Karpas-422 (cell line): ENCODE measurements at regions not wholly inside any gene's neighbourhood (a gene's known extent, or its start where the extent isn't known, plus 50 kb on each side); places are given as distances from the start of the nearest gene placed in this dataset.

ENCODE experiments used
- DNase-seq: peaks from one replicate; pipeline ENCODE4 v3.0.0-alpha.2; 2015
- H2AFZ ChIP-seq: fragments of 200-600 bp; sonication (generic); 2 replicates; pipeline ENCODE4 v1.6.1; 2014; ENCODE audit warnings: antibody characterized with exemption, low read length, mixed read lengths
- H3K27ac ChIP-seq: fragments of 200-600 bp; sonication (generic); 2 replicates; pipeline ENCODE4 v1.5.1; 2014; ENCODE audit warnings: mild to moderate bottlenecking, low read length, moderate library complexity
- H3K27me3 ChIP-seq: fragments of 200-600 bp; sonication (generic); 2 replicates; pipeline ENCODE4 v1.6.1; 2014; ENCODE audit warnings: low read length, mixed read lengths
- H3K36me3 ChIP-seq: fragments of 200-600 bp; sonication (generic); 2 replicates; pipeline ENCODE4 v1.6.1; 2014; ENCODE audit warnings: low read length, mixed read lengths; ENCODE audit not compliant: insufficient read depth
- H3K4me1 ChIP-seq: fragments of 200-600 bp; sonication (generic); 2 replicates; pipeline ENCODE4 v1.6.1; 2014; ENCODE audit warnings: mild to moderate bottlenecking, low read length, mixed read lengths
- H3K4me2 ChIP-seq: fragments of 200-600 bp; sonication (generic); 2 replicates; pipeline ENCODE4 v1.6.1; 2014; ENCODE audit warnings: low read length, low read depth, mild to moderate bottlenecking; ENCODE audit not compliant: poor library complexity, severe bottlenecking
- H3K4me3 ChIP-seq: fragments of 200-600 bp; sonication (generic); 2 replicates; pipeline ENCODE4 v1.5.1; 2014; ENCODE audit warnings: mild to moderate bottlenecking, antibody characterized with exemption, low read length, mixed read lengths
- H3K79me2 ChIP-seq: fragments of 200-600 bp; sonication (generic); 2 replicates; pipeline ENCODE4 v1.6.1; 2014; ENCODE audit warnings: mild to moderate bottlenecking, low read length, mixed read lengths
- H3K9ac ChIP-seq: fragments of 200-600 bp; sonication (generic); 2 replicates; pipeline ENCODE4 v1.6.0; 2014; ENCODE audit warnings: low read length
- H3K9me2 ChIP-seq: fragments of 200-600 bp; sonication (generic), shearing (Covaris generic); replicated peaks from 2 replicates; pipeline ENCODE4 v1.6.0; 2014; ENCODE audit warnings: mild to moderate bottlenecking, low read length, moderate library complexity; ENCODE audit not compliant: insufficient read depth
- H3K9me3 ChIP-seq: fragments of 300-700, 200-600 bp; sonication (generic); 2 replicates; pipeline ENCODE4 v1.6.1; 2014; ENCODE audit warnings: low read length, mixed read lengths
- H4K20me1 ChIP-seq: fragments of 200-600 bp; sonication (generic); 2 replicates; pipeline ENCODE4 v1.6.1; 2014; ENCODE audit warnings: mild to moderate bottlenecking, antibody characterized with exemption, low read length, low read depth; ENCODE audit not compliant: insufficient read depth

DNA sequence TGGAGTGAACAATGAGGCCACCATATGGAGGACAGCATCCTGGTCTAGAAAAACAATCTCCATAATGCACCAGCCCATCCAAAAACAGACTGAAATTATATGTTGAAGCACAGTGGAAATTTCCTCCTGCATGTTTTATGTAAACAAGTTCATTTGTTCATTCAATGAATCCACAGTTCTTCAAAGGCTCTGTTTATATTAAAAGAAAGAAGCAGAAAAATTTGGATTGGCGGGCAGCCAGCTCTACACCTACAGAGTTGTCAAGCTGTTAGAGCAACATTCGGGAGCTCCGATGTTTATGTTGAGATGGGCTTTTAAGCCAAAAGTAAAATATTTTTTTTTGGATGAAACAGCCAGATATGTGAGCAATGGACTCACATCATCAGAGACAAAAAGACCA lies 395.3 kb upstream of the SULF2 start:
- Histone ChIP-seq H4K20me1 (no peaks in the 10 kb centered on the region), H3K79me2 (no peaks in the 10 kb centered on the region), H3K9me3 (no peaks in the 10 kb centered on the region), H3K4me1 (no peaks in the 10 kb centered on the region), H3K4me2 (no peak overlapping the region), H3K27ac (no peak overlapping the region), H2AFZ (no peak overlapping the region), H3K27me3 (no peaks in the 10 kb centered on the region), H3K36me3 (no peaks in the 10 kb centered on the region), H3K9me2 (no peaks in the 10 kb centered on the region), H3K4me3 (no peak overlapping the region), H3K9ac (no peak overlapping the region)
- DNase-seq, result no peak

DNA sequence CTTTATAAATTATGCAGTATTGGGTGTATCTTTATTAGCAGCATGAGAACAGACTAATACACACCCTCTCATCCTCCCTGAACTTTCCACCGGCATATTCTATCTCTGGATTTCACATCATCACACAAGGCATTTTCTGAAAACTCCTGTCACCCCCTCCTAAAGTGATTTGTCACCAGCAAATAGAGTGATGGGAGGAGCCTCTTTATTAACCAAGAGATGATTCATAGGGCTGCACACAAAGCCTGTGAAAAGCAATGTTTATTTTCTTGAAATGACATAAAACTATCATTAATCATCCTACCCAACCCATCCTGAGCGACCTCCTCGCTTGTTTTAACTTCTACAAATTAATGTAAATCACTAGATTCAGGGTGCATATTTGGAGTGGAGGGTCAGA lies 394.7 kb upstream of the SULF2 start:
- H3K9me2 ChIP-seq, result no peaks in the 10 kb centered on the region
- H3K9ac ChIP-seq, result no peak overlapping the region
- no peaks in the 10 kb centered on the region for H3K36me3 ChIP-seq
- H3K9me3 ChIP-seq, result no peaks in the 10 kb centered on the region
- no peak overlapping the region for H3K27ac ChIP-seq
- no peaks in the 10 kb centered on the region for H3K79me2 ChIP-seq
- H3K27me3 ChIP-seq, result no peaks in the 10 kb centered on the region
- H3K4me1 ChIP-seq, result no peaks in the 10 kb centered on the region
- H2AFZ ChIP-seq, result no peak overlapping the region
- no peak for DNase-seq
- H3K4me3 ChIP-seq, result no peak overlapping the region
- no peaks in the 10 kb centered on the region for H4K20me1 ChIP-seq
- H3K4me2 ChIP-seq, result no peak overlapping the region

DNA sequence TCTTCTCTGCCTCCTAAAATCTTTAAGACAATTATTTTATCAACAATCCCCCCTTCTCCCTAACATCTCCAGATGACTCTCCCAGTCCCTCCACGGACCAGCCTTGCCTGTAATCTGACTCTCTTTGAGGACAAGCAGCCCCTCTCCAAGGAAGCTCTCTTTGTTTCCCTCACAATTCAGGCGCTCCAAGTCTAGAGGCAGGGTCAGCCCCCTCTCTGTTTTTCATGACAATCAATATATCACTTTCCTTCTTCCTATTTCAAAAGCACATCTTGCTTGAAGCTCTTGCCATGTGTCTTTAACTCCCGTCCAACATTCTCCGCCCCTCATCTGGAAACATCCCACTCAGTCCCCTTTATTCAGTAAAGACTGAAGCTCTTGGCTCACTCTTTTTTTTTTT lies 393.4 kb upstream of the SULF2 start:
- Histone ChIP-seq H3K27ac (no peak overlapping the region), H3K36me3 (no peaks in the 10 kb centered on the region), H2AFZ (no peak overlapping the region), H3K9me3 (no peaks in the 10 kb centered on the region), H3K4me2 (no peak overlapping the region), H3K9me2 (no peaks in the 10 kb centered on the region), H3K9ac (no peak overlapping the region), H3K4me3 (no peak overlapping the region), H4K20me1 (no peaks in the 10 kb centered on the region), H3K79me2 (no peaks in the 10 kb centered on the region), H3K4me1 (no peaks in the 10 kb centered on the region), H3K27me3 (no peaks in the 10 kb centered on the region)
- DNase-seq, result no peak

DNA sequence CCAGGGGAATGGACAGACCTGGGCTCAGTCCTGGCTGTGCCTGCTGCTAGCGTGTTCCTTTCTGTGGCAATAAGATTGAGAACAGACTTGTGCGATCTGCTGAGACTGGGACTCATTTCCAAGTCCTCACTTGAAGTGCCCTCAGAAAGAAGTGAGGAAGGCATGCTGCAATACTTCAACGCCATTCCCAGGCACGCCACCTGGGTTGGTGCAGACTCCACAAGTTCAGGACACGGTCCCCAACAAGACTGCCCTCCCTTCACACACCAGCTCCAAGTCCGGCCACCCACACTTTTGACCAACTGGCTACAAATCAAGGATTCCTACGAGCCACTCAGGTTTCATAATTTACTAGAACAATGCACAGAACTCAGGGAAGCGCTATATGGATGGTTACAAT lies 391.8 kb upstream of the SULF2 start:
- DNase-seq, result no peak
- Histone ChIP-seq H3K9me2 (no peaks in the 10 kb centered on the region), H3K36me3 (no peaks in the 10 kb centered on the region), H3K27me3 (no peaks in the 10 kb centered on the region), H3K4me1 (no peaks in the 10 kb centered on the region), H3K9me3 (no peaks in the 10 kb centered on the region), H2AFZ (no peak overlapping the region), H3K4me3 (no peak overlapping the region), H3K79me2 (no peaks in the 10 kb centered on the region), H3K27ac (no peak overlapping the region), H3K9ac (no peak overlapping the region), H3K4me2 (no peak overlapping the region), H4K20me1 (no peaks in the 10 kb centered on the region)

DNA sequence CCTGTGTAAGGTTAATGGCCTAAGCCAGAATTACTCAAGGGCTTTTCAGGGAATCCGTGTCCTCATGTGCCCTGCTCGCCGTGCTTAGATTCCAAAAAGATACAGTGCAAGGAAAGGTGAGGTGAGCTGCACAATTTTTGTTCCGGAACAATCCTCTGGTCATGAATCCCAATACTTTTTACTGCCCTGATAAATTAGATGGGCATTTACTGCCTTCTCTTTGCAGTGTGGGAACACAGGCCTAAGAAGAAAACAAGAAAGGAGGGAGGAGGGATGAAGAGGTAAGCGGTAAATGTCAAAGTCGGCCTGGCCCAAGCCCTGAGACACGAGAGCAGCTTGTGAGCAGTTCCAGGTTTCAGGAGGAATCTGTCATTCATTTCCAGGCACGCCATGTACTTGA lies 390.9 kb upstream of the SULF2 start:
- no peak overlapping the region for H2AFZ ChIP-seq
- H3K79me2 ChIP-seq, result no peaks in the 10 kb centered on the region
- no peaks in the 10 kb centered on the region for H4K20me1 ChIP-seq
- no peak overlapping the region for H3K9ac ChIP-seq
- H3K36me3 ChIP-seq, result no peaks in the 10 kb centered on the region
- H3K4me1 ChIP-seq, result no peaks in the 10 kb centered on the region
- H3K4me2 ChIP-seq, result no peak overlapping the region
- H3K4me3 ChIP-seq, result no peak overlapping the region
- no peaks in the 10 kb centered on the region for H3K9me3 ChIP-seq
- DNase-seq, result no peak
- no peaks in the 10 kb centered on the region for H3K9me2 ChIP-seq
- no peaks in the 10 kb centered on the region for H3K27me3 ChIP-seq
- H3K27ac ChIP-seq, result no peak overlapping the region

DNA sequence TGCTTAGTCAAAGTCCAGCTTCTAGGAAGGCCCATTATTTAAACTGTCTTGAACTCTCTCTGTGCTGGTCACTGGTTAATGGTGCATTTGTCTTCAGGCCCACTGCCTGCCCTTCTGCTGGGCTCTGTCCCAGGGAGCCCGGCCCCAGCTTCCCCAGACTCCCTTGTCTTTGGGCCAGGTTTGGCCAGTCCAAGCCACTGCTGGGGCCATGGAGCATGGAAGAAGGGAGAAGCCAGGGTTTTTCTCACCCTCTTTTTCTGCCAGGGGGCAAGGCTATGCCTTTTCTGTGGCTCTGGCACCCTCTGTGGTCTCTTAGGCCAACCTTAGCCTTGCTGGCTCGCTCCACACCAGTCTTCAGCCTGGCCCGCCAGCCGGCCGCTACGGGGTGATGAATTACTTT lies 390.0 kb upstream of the SULF2 start:
- no peaks in the 10 kb centered on the region for H3K27me3 ChIP-seq
- H3K9me3 ChIP-seq, result no peaks in the 10 kb centered on the region
- H3K36me3 ChIP-seq, result no peaks in the 10 kb centered on the region
- no peak overlapping the region for H3K27ac ChIP-seq
- H3K4me2 ChIP-seq, result no peak overlapping the region
- H3K4me1 ChIP-seq, result no peaks in the 10 kb centered on the region
- H4K20me1 ChIP-seq, result no peaks in the 10 kb centered on the region
- H3K4me3 ChIP-seq, result no peak overlapping the region
- DNase-seq, result no peak
- no peaks in the 10 kb centered on the region for H3K9me2 ChIP-seq
- no peaks in the 10 kb centered on the region for H3K79me2 ChIP-seq
- H2AFZ ChIP-seq, result no peak overlapping the region
- H3K9ac ChIP-seq, result no peak overlapping the region

DNA sequence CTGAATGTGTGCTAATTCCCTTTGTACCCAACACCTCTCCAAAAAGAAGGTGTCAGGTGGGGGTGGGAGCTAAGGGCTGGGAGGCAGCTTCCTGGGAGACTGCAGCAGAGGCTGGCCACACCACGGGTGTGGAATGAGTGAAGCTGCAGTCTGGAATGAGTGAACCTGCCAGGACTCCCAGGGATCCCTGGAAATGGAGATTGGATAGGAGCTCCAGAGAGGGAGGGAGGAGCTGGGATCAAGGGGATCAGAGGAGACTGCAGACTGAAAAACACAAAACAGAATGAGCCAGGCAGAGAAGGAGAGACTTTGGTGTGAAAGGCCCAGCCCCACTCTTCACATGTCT lies 387.0 kb upstream of the SULF2 start:
- Histone ChIP-seq H4K20me1 (no peaks in the 10 kb centered on the region), H3K4me1 (no peaks in the 10 kb centered on the region), H3K9me2 (no peaks in the 10 kb centered on the region), H3K36me3 (no peaks in the 10 kb centered on the region), H3K27me3 (no peaks in the 10 kb centered on the region), H2AFZ (no peak overlapping the region), H3K9ac (no peak overlapping the region), H3K27ac (no peak overlapping the region), H3K4me3 (no peak overlapping the region), H3K79me2 (no peaks in the 10 kb centered on the region), H3K9me3 (no peaks in the 10 kb centered on the region), H3K4me2 (no peak overlapping the region)
- no peak for DNase-seq

DNA sequence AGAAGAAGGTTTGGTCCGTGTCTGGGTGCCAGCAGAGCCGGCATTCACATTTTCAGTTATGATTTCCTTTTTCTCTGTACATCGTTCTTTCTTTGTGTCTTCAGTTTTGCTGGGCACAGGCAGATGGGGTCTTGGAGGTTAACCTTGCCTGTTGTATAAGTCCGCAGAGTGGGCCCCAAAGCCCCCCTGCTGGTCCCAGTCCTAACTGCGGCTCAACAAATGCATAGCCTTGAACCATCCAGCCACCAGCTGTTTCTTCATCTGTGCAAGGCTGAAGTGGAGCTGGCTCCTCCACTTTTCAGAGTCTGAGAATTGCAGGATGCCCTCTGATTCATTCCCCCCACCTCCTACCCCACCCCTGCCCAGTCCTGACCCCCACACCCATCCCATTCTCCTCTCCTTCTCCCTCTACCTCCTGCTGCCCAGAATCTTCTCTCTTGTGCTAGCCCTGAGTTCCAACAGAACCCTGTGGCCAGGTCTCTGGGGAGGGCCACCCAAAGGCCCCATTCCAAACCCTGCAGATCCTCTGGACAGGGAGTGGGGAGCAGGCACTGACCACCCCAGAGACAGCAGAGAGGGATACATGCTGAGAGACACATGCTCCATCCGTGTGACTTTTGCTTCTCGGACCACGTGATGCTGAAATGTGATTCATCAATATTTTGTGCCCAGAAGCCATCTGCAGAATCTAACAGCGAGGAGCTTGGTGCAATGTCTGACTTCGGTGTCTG lies 386.5 kb upstream of the SULF2 start:
- Histone ChIP-seq H3K27me3 (no peaks in the 10 kb centered on the region), H2AFZ (no peak overlapping the region), H3K9ac (no peak overlapping the region), H3K36me3 (no peaks in the 10 kb centered on the region), H3K79me2 (no peaks in the 10 kb centered on the region), H4K20me1 (no peaks in the 10 kb centered on the region), H3K4me3 (no peak overlapping the region), H3K4me2 (no peak overlapping the region), H3K27ac (no peak overlapping the region), H3K9me2 (no peaks in the 10 kb centered on the region), H3K9me3 (no peaks in the 10 kb centered on the region), H3K4me1 (no peaks in the 10 kb centered on the region)
- no peak for DNase-seq

DNA sequence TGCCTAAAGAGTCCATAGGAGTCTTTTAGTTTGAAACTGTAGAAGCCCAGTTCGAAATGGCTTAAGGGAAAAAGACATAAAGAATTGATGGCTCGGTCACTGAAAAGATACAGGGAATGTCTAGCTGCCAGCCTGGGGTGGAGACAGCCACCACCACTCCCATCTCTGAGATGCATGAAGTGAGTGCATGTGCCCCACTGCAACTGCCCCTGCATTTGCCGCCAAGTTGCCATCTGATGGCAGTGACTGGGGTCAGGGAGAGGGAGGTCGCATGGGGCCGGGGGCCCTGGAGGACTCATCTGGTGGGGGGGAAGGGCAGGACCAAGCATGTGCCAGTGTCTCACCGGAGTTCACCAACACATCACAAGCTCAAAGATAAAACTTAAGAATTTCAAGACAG lies 385.8 kb upstream of the SULF2 start:
- H3K9ac ChIP-seq, result no peak overlapping the region
- H3K27me3 ChIP-seq, result no peaks in the 10 kb centered on the region
- H3K4me1 ChIP-seq, result no peaks in the 10 kb centered on the region

More for the DNA sequence above, 385.8 kb upstream of the SULF2 start:
- Histone ChIP-seq H3K27ac (no peak overlapping the region), H3K4me2 (no peak overlapping the region), H3K9me2 (no peaks in the 10 kb centered on the region), H3K4me3 (no peak overlapping the region), H3K79me2 (no peaks in the 10 kb centered on the region), H3K9me3 (no peaks in the 10 kb centered on the region), H2AFZ (no peak overlapping the region), H3K36me3 (no peaks in the 10 kb centered on the region), H4K20me1 (no peaks in the 10 kb centered on the region)
- no peak for DNase-seq
